NCI-H2081 (cell line): ENCODE measurements at regions not wholly inside any gene's neighbourhood (a gene's known extent, or its start where the extent isn't known, plus 50 kb on each side); places are given as distances from the start of the nearest gene placed in this dataset.

ENCODE experiments used
- DNase-seq, 2 experiments: peaks; one replicate each; lab custom pipeline; 2025; lab: John Stamatoyannopoulos, UW

DNA sequence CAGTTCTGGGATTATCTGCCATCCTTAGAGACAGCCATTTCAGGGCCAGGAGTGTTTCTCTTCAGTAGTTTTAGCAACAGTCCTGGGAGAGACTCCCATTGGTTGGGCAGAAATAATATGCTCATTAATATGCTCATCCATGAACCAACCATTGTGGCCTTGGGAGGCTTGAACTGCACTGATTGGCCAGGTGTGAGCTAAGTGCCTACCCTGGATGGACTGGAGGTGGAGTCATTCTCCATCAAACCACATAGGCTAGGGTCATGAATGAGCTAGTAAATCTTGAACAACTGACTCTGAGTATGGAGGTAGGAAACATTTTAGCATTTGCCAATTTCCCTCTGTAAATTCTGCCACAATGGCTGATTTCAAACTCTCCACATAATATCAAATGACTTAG lies 70.2 kb upstream of the ZFP64 start:
- no peak for DNase-seq

GRCh38 chr20:52259295-52259694 lies 67.7 kb upstream of the ZFP64 start:
- DNase-seq = no peak

- DNase-seq = no peak
These were observed 64.9 kb upstream of the ZFP64 start for GRCh38 chr20:52256454-52256853.

DNA sequence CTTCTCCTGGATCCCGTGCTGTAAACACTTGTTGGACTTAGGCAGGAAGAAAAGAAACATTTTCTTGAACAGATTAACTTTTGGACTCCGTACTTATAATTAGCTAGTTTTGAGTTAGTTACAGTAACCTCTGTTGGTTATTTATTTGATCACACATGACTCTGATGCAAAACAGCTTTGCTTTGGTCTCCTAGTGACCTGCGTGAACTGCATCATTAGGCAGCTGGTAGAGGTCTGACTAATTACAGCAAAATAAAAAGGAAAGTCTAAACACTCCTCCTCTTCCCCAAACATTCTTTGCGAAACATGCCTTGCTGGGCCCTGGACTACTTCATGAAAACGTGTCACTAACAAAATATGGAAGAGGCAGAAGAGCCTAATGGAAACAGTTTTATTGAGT lies 61.1 kb upstream of the ZFP64 start:
- DNase-seq = no peak

DNA sequence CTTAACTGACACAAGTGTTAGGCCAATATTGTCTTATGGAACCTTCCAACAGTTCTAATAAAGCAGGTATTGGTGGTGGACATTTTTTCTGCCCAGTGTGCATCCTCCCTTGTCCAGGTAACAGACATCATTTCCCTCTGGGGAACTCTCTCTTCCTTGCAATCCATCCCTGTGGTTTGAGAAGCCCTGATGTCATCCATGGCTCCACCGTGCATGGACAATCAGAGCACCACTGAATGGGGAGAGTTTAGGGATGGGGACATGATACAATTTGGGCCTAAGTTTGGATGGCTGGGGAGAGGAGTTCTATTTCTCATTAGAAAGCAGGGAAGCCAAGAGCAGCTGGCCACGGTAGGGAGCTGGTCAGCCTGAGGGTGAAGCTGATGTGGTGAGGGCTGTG lies 60.2 kb upstream of the ZFP64 start:
- DNase-seq = no peak

DNA sequence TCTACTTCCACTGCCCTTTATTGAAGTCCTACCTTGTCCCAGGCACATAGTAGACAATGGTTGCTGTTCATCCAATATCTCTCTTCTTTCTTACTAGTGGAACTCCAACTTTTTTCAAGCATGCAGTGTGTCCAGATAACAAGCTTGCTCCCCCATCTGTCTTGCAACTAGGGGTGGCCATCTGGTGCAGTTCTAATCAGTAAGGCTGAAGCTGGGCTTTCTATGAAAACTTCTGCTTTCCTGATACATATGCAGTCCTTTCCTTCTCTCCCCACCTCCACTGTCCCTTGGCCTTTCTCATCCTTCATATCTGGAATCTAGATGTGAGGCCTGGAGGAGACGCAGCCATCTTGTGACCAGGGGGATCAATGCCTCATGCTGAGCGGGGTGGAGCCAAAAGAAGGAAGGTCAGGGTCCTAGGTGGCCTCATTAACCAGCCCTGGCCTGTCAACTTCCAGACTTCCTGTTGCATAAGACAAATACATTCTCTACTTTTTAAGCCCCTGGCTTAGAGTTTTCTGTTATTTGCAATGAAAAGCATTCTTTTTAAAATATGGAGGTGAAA lies 59.6 kb upstream of the ZFP64 start:
- DNase-seq = no peak

- no peak for DNase-seq
These were observed 56.0 kb upstream of the ZFP64 start for GRCh38 chr20:52247548-52247947.

DNA sequence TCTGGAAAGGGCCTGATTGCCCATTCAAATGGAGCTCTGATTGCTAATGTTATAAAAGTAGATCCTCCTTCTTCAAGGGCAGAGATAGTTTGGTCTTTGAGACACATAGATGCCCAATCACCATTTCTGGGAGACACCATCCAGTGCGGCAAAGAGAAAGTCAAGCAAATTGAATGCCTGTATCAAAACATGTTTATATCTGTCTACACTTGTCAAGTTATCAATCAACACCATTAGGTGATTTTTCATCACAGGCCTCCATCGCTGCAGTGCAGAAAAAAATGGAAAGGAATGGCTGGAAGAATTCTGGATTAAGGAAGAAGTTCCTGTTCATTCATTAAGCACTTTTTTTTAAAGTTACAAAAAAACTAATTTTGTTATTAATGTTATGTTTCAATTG lies 54.8 kb upstream of the ZFP64 start:
- DNase-seq = no peak

- no peak for DNase-seq
These were observed 53.1 kb upstream of the ZFP64 start for GRCh38 chr20:52244702-52245101.

- peak in 1 of 2 experiments; percentile 20 for DNase-seq
These were observed 51.0 kb upstream of the ZFP64 start for GRCh38 chr20:52242237-52243230.
